HG03558 (cell line): ENCODE measurements at regions not wholly inside any gene's neighbourhood (a gene's known extent, or its start where the extent isn't known, plus 50 kb on each side); places are given as distances from the start of the nearest gene placed in this dataset.
"Not testable (repeated sequence)": the region's sequence is repeated elsewhere in the genome, so short reads cannot be mapped to it uniquely, and the experiment has no call there.

ENCODE experiments used
- ATAC-seq: cut with Tn5 transposase; IDR thresholded peaks from one replicate; pipeline ENCODE4 v1.9.1; 2021; ENCODE audit warnings: moderate number of reproducible peaks; ENCODE audit not compliant: unreplicated experiment; ENCODE audit errors: extremely low read depth

DNA sequence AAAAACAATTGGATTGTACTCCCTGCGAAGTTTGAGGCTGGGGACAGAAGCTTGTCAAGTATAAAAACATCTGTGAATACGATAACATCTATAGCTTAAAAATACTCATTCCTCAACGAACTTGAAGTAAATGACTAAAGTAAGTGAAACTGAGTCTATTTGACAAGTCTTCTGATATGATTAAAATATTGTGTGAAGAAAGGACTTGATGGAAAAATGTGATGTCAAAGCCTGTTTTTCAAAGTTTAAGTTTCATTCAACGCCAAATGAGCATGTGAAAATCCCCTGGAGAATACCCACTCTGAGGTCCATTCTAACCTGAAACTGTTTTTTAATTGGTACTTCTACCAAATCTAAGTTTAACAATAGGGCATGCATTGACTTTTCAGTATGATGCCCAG is 122.3 kb upstream of the MDFIC start:
- ATAC-seq = no peak

GRCh38 chr7:114802632-114803031 is 119.3 kb upstream of the MDFIC start:
- ATAC-seq = no peak

GRCh38 chr7:114806590-114807162 is 115.2 kb upstream of the MDFIC start:
- no peak for ATAC-seq

DNA sequence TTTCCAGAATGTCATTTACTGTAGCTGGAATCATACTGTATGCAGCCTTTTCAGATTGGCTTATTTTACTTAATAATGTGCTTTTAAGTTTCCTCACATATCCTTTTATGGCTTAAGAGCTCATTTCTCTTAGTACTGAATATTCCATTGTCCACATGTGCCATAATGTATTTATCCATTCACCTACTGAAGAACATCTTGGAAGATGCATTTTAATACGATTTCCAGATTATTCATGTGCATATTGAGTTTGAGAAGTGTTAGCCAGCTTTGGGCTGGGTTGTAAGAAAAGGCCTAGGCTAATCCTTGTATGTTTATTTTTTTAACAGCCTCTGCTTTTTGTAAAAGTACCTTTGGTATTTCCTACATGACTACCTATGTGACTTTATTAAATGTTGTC is 109.3 kb upstream of the MDFIC start:
- no peak for ATAC-seq

GRCh38 chr7:114813624-114814023 is 108.3 kb upstream of the MDFIC start:
- ATAC-seq = no peak

DNA sequence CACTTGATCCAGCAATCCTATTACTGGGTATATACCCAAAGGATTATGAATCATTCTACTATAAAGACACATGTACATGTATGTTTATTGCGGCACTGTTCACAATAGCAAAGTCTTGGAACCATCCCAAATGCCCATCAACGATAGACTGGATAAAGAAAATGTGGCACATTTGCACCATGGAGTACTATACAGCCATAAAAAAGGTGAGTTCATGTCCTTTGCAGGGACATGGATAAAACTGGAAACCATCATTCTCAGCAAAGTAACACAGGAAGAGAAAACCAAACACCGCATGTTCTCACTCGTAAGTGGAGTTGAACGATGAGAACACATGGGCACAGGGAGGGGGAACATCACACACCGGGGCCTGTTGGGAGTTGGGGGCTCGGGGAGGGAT is 104.9 kb upstream of the MDFIC start:
- not testable (repeated sequence) for ATAC-seq

DNA sequence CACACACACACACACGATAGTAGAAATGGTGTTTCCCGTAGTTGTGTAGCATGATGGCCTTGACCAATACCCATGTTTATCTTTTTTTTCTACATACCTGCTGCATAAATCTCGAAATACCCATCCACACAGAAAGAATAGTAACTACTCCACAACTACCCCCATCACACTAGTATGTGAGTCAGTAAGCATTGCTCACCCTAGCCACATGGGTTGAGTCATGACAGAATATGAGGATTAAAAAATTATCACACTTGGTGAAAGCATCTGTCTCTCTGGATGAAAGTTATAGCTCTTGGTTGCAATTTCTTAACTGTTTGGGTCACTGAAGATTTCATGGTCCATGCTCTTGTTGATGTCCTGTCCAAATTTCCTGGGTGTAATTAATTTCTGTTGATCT is 103.4 kb upstream of the MDFIC start:
- no peak for ATAC-seq

DNA sequence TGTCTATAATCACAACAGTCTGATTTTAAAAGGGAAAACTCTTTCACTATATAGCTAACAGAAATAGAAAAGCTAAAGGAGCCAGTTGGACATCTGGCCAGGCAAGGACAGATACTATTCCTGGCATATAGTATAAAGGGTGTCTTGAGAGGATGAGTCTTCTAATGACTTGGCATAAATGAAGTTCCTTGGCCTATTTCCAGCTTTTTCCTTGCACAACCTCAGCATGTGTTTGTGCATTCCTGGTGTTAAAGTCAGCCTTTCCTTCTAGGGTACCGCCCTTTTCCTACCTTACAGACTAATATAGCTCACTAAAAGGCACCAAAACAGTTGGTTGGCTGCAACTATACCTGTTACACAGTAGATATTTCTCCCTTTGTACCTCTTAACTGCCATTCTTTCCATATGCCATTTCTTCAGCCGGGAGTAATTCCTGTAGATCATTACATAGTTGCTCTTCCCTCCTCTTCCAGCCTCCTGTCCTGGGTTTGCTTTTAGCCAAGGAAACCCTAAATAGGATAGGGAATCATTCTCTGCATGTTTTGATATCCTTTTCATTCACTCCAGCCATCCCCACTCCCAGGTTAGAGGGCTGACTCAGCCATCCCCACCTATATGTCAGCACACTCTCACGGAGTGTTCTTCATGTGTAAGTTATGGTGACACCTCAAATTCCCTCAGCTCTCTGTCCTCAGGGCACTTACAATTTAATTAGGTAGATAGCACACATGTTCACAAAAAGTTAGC is 102.1 kb upstream of the MDFIC start:
- ATAC-seq = no peak

GRCh38 chr7:114821030-114821900 is 100.6 kb upstream of the MDFIC start:
- ATAC-seq = no peak

- no peak for ATAC-seq
These were observed 99.8 kb upstream of the MDFIC start for GRCh38 chr7:114822131-114822530.

- ATAC-seq = no peak
These were observed 99.0 kb upstream of the MDFIC start for GRCh38 chr7:114822844-114823243.

- no peak for ATAC-seq
These were observed 98.6 kb upstream of the MDFIC start for GRCh38 chr7:114823290-114823689.

DNA sequence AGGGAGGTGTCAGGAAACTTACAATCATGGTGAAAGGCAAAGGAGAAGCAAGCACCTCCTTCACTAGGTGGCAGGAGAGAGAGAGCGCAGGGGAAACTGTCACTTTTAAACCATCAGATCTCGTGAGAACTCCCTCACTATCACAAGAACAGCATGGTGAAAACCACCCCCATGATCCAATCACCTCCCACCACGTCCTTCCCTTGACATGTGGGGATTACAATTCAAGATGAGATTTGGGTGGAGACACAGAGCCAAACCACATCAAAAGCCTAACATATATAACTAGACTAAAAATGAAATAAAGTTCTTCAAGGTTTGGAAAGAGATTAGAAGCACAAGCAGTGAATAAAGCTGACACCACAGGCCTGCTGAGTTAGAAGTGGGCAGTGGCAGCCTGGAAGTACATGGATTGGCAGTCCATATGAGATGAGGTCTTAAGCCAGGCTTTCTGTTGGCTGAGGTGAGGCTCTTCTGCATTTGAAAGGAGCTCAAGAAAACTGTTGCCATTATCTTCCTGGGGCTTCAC is 96.4 kb upstream of the MDFIC start:
- no peak for ATAC-seq

DNA sequence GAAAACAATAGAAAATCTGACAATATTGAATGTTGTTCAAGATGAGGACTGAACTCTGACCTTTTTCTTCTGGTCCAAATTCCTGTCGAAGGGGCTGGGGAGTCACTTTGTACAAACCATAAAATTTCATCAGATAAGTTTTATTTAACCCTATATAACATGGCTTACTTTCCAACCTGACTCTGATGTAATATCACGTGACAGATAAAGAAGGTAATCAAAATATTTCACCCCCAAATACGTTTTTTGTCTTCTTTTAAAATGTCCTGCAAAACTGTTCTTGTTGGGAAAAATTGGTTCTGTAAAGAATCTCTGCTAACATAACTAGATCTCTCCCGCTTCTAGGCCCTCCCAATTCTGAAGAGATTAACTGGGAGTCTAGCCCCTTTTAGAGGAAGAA is 90.9 kb upstream of the MDFIC start:
- no peak for ATAC-seq

- ATAC-seq = peak; percentile 92
These were observed 88.8 kb upstream of the MDFIC start for GRCh38 chr7:114832906-114833595.

- ATAC-seq = no peak
These were observed 86.6 kb upstream of the MDFIC start for GRCh38 chr7:114835303-114835702.

- ATAC-seq = no peak
These were observed 86.0 kb upstream of the MDFIC start for GRCh38 chr7:114835861-114836260.

DNA sequence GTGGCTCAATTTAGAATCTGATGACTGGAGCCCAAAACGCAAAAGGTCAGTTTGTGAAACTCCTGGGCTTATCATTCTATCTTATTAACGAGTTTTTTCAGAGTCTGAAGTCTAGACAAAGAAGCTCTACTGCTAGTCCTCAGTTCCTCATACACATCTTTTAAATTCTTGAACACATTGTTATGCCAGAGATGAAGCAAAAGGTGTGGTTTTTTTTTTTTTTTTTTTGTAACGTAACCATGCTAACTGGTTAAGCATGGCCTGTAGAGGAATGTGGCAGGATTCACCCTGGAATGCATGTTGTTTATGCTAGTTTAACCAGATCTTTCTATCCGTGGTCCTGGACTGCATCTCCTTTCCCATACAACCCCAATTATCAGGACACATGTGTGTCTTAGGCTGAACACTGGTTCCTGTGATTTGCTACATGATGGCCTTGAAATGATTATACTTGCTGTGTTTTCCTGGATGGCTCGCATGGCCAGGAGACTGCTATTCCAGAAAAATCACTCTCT is 79.3 kb upstream of the MDFIC start:
- ATAC-seq = no peak

GRCh38 chr7:114843102-114843501 is 78.8 kb upstream of the MDFIC start:
- ATAC-seq = no peak

- no peak for ATAC-seq
These were observed 70.4 kb upstream of the MDFIC start for GRCh38 chr7:114851406-114852061.
